Stimulated activated naive CD8-positive, alpha-beta T cell treated with anti-CD3 and anti-CD28 coated beads, Interleukin-15, Interleukin-2, amounts not matched to agents 100 U/mL and 50 U/mL, for 24 hours (primary cell): ENCODE measurements at regions not wholly inside any gene's neighbourhood (a gene's known extent, or its start where the extent isn't known, plus 50 kb on each side); places are given as distances from the start of the nearest gene placed in this dataset.
"Not testable (repeated sequence)": the region's sequence is repeated elsewhere in the genome, so short reads cannot be mapped to it uniquely, and the experiment has no call there.

Experiments used
- ATAC-seq: fragments of 150-1000 bp; cut with Tn5 transposase; one replicate; pipeline ENCODE4 v1.10.0; 2021
- DNase-seq: peaks from one replicate; pipeline ENCODE4 v3.0.0; 2021

- no peak for DNase-seq
- ATAC-seq: no peak
These were observed 320.7 kb downstream of the CBLN4 start for GRCh38 chr20:55684578-55684977.

GRCh38 chr20:55678970-55679667, 326.2 kb downstream of the CBLN4 start:
- DNase-seq (no peak), ATAC-seq (no peak)

GRCh38 chr20:55678126-55678525, 327.2 kb downstream of the CBLN4 start:
- no peak for DNase-seq
- no peak for ATAC-seq

GRCh38 chr20:55677011-55677410, 328.3 kb downstream of the CBLN4 start:
- ATAC-seq (no peak), DNase-seq (no peak)

- DNase-seq: no peak
- no peak for ATAC-seq
These were observed 329.2 kb downstream of the CBLN4 start for GRCh38 chr20:55676097-55676496.

GRCh38 chr20:55668631-55669030, 336.7 kb downstream of the CBLN4 start:
- DNase-seq (no peak), ATAC-seq (no peak)

- DNase-seq (no peak), ATAC-seq (no peak)
These were observed 337.4 kb downstream of the CBLN4 start for GRCh38 chr20:55667955-55668354.

GRCh38 chr20:55667024-55667423, 338.3 kb downstream of the CBLN4 start:
- no peak for ATAC-seq
- no peak for DNase-seq

GRCh38 chr20:55656231-55656775, 349.0 kb downstream of the CBLN4 start:
- ATAC-seq: no peak

GRCh38 chr20:55650657-55651360, 354.5 kb downstream of the CBLN4 start:
- no peak for DNase-seq
- ATAC-seq: no peak

More at GRCh38 chr20:55656231-55656775, 349.0 kb downstream of the CBLN4 start:
- no peak for DNase-seq

- DNase-seq: no peak
These were observed 356.1 kb downstream of the CBLN4 start for GRCh38 chr20:55649254-55649653.

GRCh38 chr20:55646851-55647250, 358.5 kb downstream of the CBLN4 start:
- no peak for DNase-seq
- no peak for ATAC-seq

More at GRCh38 chr20:55649254-55649653, 356.1 kb downstream of the CBLN4 start:
- ATAC-seq: no peak

- ATAC-seq (no peak), DNase-seq (no peak)
These were observed 363.8 kb downstream of the CBLN4 start for GRCh38 chr20:55641497-55641896.

GRCh38 chr20:55635870-55636269, 369.4 kb downstream of the CBLN4 start:
- DNase-seq: no peak
- no peak for ATAC-seq

GRCh38 chr20:55632592-55632991, 372.7 kb downstream of the CBLN4 start:
- no peak for DNase-seq
- ATAC-seq: no peak

GRCh38 chr20:55629143-55629542, 376.2 kb downstream of the CBLN4 start:
- ATAC-seq, DNase-seq: not testable (repeated sequence)

- DNase-seq: no peak
These were observed 378.6 kb downstream of the CBLN4 start for GRCh38 chr20:55626716-55627115.

GRCh38 chr20:55616367-55616766, 389.0 kb downstream of the CBLN4 start:
- ATAC-seq (no peak), DNase-seq (no peak)

More at GRCh38 chr20:55626716-55627115, 378.6 kb downstream of the CBLN4 start:
- ATAC-seq: no peak

- DNase-seq (no peak), ATAC-seq (no peak)
These were observed 389.5 kb downstream of the CBLN4 start for GRCh38 chr20:55615818-55616217.

GRCh38 chr20:55614220-55614757, 391.0 kb downstream of the CBLN4 start:
- DNase-seq: no peak
- no peak for ATAC-seq

GRCh38 chr20:55610756-55611155, 394.6 kb downstream of the CBLN4 start:
- ATAC-seq (no peak), DNase-seq (no peak)

GRCh38 chr20:55605594-55605993, 399.7 kb downstream of the CBLN4 start:
- ATAC-seq: no peak
- no peak for DNase-seq

GRCh38 chr20:55597526-55597925, 407.8 kb downstream of the CBLN4 start:
- no peak for DNase-seq
- no peak for ATAC-seq
